Breast epithelium (tissue), 4 donors: ENCODE measurements at regions not wholly inside any gene's neighbourhood (a gene's known extent, or its start where the extent isn't known, plus 50 kb on each side); places are given as distances from the start of the nearest gene placed in this dataset.

Source experiments
- DNase-seq, 2 donors: peaks; one replicate each; pipeline ENCODE4 v3.0.0-alpha.2; 2019; ENCODE audit warnings: low spot score in 2 of 2
- H3K27ac ChIP-seq, 2 donors: fragments of 200-600 bp; sonication (generic) in 1 of 2; one replicate each; pipeline ENCODE4 v1.5.1; 2016 to 2019; ENCODE audit warnings: mild to moderate bottlenecking in 1 of 2
- H3K27me3 ChIP-seq, 2 donors: fragments of 200-600 bp; sonication (generic) in 1 of 2; one replicate each; pipeline versions ENCODE4 v1.5.1 to v1.6.0; 2017 to 2019; ENCODE audit warnings: control low read depth in 1 of 2, mild to moderate bottlenecking in 1 of 2
- H3K36me3 ChIP-seq: fragments of 200-600 bp; one replicate; pipeline ENCODE4 v1.5.1; 2019
- H3K4me1 ChIP-seq, 2 donors: fragments of 200-600 bp; sonication (generic); one replicate each; pipeline ENCODE4 v1.5.1; 2016 to 2019; ENCODE audit warnings: control low read depth in 1 of 2
- H3K4me3 ChIP-seq, 3 donors: fragments of 200-600 bp; sonication (generic); 1 replicate in 2 of 3; 2 replicates in 1 of 3; pipeline ENCODE4 v1.5.1; 2016 to 2019; ENCODE audit warnings: mild to moderate bottlenecking in 3 of 3, moderate library complexity in 2 of 3
- H3K9me3 ChIP-seq, 2 donors: fragments of 200-600 bp; sonication (generic) in 1 of 2; one replicate each; pipeline ENCODE4 v1.5.1; 2016 to 2019; ENCODE audit warnings: control low read depth in 1 of 2
- CTCF ChIP-seq, 3 donors: fragments of 450-650 bp; IDR thresholded peaks; one replicate each; pipeline ENCODE4 v1.5.1; 2016 to 2017; ENCODE audit warnings: antibody characterized with exemption in 3 of 3, mild to moderate bottlenecking in 3 of 3, moderate library complexity in 3 of 3
- POLR2A ChIP-seq: fragments of 450-650 bp; IDR thresholded peaks from one replicate; pipeline ENCODE4 v1.6.1; 2016; ENCODE audit warnings: antibody characterized with exemption, mild to moderate bottlenecking, moderate library complexity
- POLR2AphosphoS5 ChIP-seq, 3 donors: sonication (generic); formaldehyde crosslinking; IDR thresholded peaks; one replicate each; pipeline ENCODE4 v1.6.1; 2017; ENCODE audit warnings: antibody characterized with exemption in 3 of 3
- intact Hi-C: fragments of 100-400 bp; cut with DNase I; formaldehyde crosslinking; loops from one replicate; pipeline ENCODE4 v1.15.1; 2023; ENCODE audit warnings: low total_unique reads

DNA sequence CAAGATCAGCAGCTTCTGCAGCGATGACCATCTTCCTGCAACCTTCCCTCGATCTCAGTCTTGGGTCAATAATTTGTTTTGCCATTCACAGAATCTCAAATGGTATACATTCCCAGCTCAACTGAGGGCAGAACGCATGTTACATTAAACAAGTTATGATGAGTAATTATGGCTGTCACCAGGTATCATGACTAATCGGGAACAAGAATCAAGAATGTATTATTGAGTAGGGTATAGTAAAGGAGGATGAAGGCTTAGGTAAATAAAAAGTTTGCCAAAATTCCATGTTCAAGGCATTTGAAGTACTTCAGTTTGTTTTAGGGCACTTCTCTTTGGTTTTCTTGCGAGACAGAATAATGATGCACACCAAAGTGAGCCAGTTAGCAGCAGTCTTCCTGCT, 194.1 kb downstream of the SH2D1A start:
- no peak for TF ChIP-seq POLR2A
- TF ChIP-seq CTCF (IDR thresholded peaks at IDR 0.05) = no peak
- no peak for TF ChIP-seq POLR2AphosphoS5 (IDR thresholded peaks at IDR 0.05)
- intact Hi-C loops = no loop called here
- H3K4me3 ChIP-seq = no peak overlapping the region

DNA sequence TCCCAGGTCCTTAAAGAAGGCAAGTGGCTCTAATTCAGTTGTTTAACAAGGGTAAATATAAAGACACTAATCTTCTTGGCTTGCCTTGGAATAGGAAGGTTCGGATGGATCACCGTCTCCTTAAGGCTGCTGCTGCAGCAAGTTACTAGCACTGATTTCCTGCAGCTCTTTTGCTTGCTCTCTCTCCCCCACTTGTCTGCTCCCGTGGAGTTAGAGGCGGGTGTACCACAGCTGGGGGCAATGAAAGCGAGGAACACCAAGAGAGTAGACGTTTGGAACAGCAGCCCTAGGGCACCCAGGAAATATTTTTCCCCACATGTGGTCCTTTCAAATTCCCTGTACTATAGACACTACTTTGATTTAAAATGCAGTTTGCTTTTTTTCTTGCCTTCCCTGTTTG, 202.2 kb downstream of the SH2D1A start:
- peaks cover 0 to 7% of the 10 kb centered on the region in 2 donors for H3K27me3 ChIP-seq
- DNase-seq = no peak
- H3K27ac ChIP-seq = no peak overlapping the region
- H3K9me3 ChIP-seq = no peaks in the 10 kb centered on the region
- intact Hi-C loops = no loop called here
- H3K4me3 ChIP-seq = no peak overlapping the region
- no peaks in the 10 kb centered on the region for H3K4me1 ChIP-seq
- TF ChIP-seq POLR2A = no peak
- TF ChIP-seq POLR2AphosphoS5 (IDR thresholded peaks at IDR 0.05) = no peak
- TF ChIP-seq CTCF (IDR thresholded peaks at IDR 0.05) = no peak
- H3K36me3 ChIP-seq = no peaks in the 10 kb centered on the region

More for the DNA sequence above, 194.1 kb downstream of the SH2D1A start:
- no peaks in the 10 kb centered on the region for H3K4me1 ChIP-seq
- no peaks in the 10 kb centered on the region for H3K36me3 ChIP-seq
- no peaks in the 10 kb centered on the region for H3K9me3 ChIP-seq
- peaks cover 0 to 4% of the 10 kb centered on the region in 2 donors for H3K27me3 ChIP-seq
- DNase-seq = no peak
- H3K27ac ChIP-seq = no peak overlapping the region

- H3K27ac ChIP-seq = no peak overlapping the region
- DNase-seq = no peak
- intact Hi-C loops = no loop called here
- no peak overlapping the region for H3K4me3 ChIP-seq
- peaks cover 0 to 4% of the 10 kb centered on the region in 2 donors for H3K27me3 ChIP-seq
- TF ChIP-seq CTCF (IDR thresholded peaks at IDR 0.05) (no peak), POLR2A (no peak), POLR2AphosphoS5 (IDR thresholded peaks at IDR 0.05) (no peak)
- H3K9me3 ChIP-seq = no peaks in the 10 kb centered on the region
- H3K4me1 ChIP-seq = no peaks in the 10 kb centered on the region
- H3K36me3 ChIP-seq = no peaks in the 10 kb centered on the region
These were observed 208.8 kb downstream of the SH2D1A start for GRCh38 chrX:124555036-124555595.

DNA sequence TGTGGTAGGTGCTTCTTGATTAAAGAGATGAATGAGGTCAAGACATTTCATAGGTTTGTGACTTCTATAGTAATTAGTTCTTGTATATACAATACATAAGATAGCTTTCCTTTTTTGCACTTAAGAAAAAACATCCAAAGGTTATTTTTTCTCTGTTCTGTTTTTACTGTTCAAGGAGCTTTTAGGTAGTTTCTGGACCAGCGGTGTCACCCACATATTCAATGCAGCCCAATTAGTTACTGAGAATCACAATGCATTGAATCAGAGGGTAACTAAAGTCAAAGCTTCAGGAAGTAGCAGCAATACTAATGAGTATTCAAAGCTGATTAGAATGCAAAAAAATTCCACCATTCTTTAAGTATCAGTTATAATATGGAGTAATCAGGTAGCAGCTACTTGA, 211.6 kb downstream of the SH2D1A start:
- no peak for DNase-seq
- no peaks in the 10 kb centered on the region for H3K27me3 ChIP-seq
- no peaks in the 10 kb centered on the region for H3K9me3 ChIP-seq
- TF ChIP-seq POLR2A (no peak), POLR2AphosphoS5 (IDR thresholded peaks at IDR 0.05) (no peak), CTCF (IDR thresholded peaks at IDR 0.05) (no peak)
- no peak overlapping the region for H3K4me3 ChIP-seq
- intact Hi-C loops = no loop called here
- H3K27ac ChIP-seq = no peak overlapping the region
- H3K36me3 ChIP-seq = no peaks in the 10 kb centered on the region
- H3K4me1 ChIP-seq = no peaks in the 10 kb centered on the region

DNA sequence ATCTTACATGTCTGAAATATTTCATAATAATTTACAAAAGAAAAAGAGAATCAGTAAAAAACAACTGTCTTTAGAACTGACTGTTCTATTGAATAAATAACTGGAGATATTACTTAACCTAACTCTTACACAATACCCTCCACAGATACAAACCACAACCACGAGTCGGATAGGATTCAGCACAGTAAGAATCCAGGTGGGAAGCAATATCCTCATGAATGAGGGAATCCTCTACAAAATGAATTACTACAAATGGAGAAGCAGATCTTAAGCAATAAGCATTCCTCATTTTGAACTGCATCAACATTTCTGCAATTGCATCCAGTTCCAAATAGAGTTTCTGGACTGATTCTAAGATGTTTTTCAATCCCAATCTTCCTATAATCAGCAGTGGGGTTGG, 227.1 kb downstream of the SH2D1A start:
- DNase-seq = no peak
- Histone ChIP-seq H3K4me3 (no peak overlapping the region), H3K27me3 (no peaks in the 10 kb centered on the region), H3K36me3 (no peaks in the 10 kb centered on the region), H3K27ac (no peak overlapping the region), H3K9me3 (no peaks in the 10 kb centered on the region), H3K4me1 (no peaks in the 10 kb centered on the region)
- TF ChIP-seq POLR2AphosphoS5 (IDR thresholded peaks at IDR 0.05) = no peak
- TF ChIP-seq CTCF (IDR thresholded peaks at IDR 0.05) = no peak
- no peak for TF ChIP-seq POLR2A
- intact Hi-C loops = no loop called here
